ENCODE measurements at regions not wholly inside any gene's neighbourhood (a gene's known extent, or its start where the extent isn't known, plus 50 kb on each side); places are given as distances from the start of the nearest gene placed in this dataset.

DNA sequence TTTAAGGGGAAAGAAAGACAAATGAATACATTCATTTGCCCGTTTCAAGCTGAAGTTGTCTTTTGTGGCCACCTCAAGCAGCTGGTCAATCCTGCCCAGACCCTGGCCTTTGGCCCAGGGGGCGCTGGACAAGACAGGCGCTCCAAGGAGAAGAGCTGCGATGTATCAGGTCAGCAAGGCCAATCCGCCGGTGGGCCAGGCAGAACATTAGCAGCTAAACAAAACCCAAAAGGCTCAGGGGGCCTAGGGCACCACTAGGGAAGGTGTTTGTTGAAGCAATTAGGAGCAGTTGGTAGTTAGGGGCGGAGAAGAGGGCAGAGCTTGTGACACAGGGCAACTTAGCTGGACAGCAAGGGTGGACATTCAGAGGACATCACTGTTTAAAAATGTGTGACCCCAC, 60.8 kb upstream of the TMEM33 start:
- peaks cover 48% of the 10 kb centered on the region for H3K27me3 ChIP-seq (ENCODE audit: control insufficient read depth, insufficient read depth, low read length)
- DNase-seq (ENCODE audit: low read depth) (no peak), FAIRE-seq (no peak)
- TF ChIP-seq, protein P1, sequence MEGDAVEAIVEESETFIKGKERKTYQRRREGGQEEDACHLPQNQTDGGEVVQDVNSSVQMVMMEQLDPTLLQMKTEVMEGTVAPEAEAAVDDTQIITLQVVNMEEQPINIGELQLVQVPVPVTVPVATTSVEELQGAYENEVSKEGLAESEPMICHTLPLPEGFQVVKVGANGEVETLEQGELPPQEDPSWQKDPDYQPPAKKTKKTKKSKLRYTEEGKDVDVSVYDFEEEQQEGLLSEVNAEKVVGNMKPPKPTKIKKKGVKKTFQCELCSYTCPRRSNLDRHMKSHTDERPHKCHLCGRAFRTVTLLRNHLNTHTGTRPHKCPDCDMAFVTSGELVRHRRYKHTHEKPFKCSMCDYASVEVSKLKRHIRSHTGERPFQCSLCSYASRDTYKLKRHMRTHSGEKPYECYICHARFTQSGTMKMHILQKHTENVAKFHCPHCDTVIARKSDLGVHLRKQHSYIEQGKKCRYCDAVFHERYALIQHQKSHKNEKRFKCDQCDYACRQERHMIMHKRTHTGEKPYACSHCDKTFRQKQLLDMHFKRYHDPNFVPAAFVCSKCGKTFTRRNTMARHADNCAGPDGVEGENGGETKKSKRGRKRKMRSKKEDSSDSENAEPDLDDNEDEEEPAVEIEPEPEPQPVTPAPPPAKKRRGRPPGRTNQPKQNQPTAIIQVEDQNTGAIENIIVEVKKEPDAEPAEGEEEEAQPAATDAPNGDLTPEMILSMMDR (IDR thresholded peaks at IDR 0.05; ENCODE audit: insufficient read depth, low read length, severe bottlenecking) = no peak
- H3K36me3 ChIP-seq (ENCODE audit: control insufficient read depth, insufficient read depth, low read length) = no peaks in the 10 kb centered on the region
- no peak overlapping the region for H3K4me3 ChIP-seq (ENCODE audit: low read depth, low read length)

DNA sequence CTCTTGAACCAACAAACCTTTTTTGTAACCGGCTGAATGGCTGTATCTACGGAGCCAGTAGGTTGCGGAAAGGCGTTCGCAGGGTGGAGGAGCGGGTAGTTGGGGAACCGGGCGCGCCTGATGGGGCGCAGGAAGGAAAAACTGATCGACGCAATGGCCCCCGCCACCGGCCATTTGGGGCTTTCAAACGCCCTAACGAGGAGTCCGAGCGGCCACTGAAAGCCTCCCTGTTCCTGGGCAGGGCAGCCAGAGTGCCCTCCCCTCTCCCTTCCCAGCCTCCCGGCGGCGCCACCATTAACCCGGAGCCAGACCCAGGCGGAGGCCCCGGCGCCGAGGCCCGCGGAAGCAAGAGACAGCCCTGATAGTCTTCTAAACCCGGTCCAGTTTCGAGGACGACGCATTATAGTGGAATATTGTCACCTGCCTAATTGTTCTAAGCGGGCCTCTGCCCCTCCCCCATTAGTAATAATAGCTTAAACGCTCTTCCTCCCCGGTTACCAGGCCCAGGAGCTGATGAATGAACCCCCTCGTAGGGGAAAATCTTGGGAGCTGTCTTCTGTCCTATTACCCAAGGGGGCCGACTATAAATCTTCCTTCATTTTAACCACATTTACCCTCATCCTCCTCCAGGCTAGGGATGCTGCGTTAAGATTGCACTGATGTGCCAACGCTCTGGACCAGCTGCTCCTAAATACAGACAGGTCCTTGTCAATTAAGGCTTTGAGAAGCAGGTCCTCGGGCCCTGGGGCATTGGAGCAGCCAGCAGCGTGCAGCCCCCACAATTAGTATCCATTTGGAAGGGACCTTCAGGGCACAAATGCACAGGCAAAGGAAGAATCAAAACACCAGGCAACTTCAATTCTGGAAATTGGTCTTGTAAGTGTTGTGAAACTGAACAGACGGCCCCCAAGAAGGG, 61.6 kb upstream of the TMEM33 start:
- no peak overlapping the region for H3K4me3 ChIP-seq (ENCODE audit: low read depth, low read length)
- DNase-seq (ENCODE audit: low read depth) = no peak
- no peak for FAIRE-seq
- peaks cover 41% of the 10 kb centered on the region for H3K27me3 ChIP-seq (ENCODE audit: control insufficient read depth, insufficient read depth, low read length)
- H3K36me3 ChIP-seq (ENCODE audit: control insufficient read depth, insufficient read depth, low read length) = no peaks in the 10 kb centered on the region
- TF ChIP-seq, protein P1 (IDR thresholded peaks at IDR 0.05; ENCODE audit: insufficient read depth, low read length, severe bottlenecking) = no peak

GRCh38 chr4:41870035-41870434, 65.2 kb upstream of the TMEM33 start:
- H3K4me3 ChIP-seq (ENCODE audit: low read depth, low read length) = no peak overlapping the region
- DNase-seq (ENCODE audit: low read depth) (no peak), FAIRE-seq (no peak)
- no peaks in the 10 kb centered on the region for H3K36me3 ChIP-seq (ENCODE audit: control insufficient read depth, insufficient read depth, low read length)
- peaks cover 46% of the 10 kb centered on the region for H3K27me3 ChIP-seq (ENCODE audit: control insufficient read depth, insufficient read depth, low read length)
- TF ChIP-seq, protein P1 (IDR thresholded peaks at IDR 0.05; ENCODE audit: insufficient read depth, low read length, severe bottlenecking) = no peak

GRCh38 chr4:41866799-41867677, 68.2 kb upstream of the TMEM33 start:
- no peak overlapping the region for H3K4me3 ChIP-seq (ENCODE audit: low read depth, low read length)
- H3K27me3 ChIP-seq (ENCODE audit: control insufficient read depth, insufficient read depth, low read length) = peaks cover 36% of the 10 kb centered on the region
- TF ChIP-seq, protein P1 (IDR thresholded peaks at IDR 0.05; ENCODE audit: insufficient read depth, low read length, severe bottlenecking) = no peak
- FAIRE-seq (no peak), DNase-seq (ENCODE audit: low read depth) (no peak)
- no peaks in the 10 kb centered on the region for H3K36me3 ChIP-seq (ENCODE audit: control insufficient read depth, insufficient read depth, low read length)

DNA sequence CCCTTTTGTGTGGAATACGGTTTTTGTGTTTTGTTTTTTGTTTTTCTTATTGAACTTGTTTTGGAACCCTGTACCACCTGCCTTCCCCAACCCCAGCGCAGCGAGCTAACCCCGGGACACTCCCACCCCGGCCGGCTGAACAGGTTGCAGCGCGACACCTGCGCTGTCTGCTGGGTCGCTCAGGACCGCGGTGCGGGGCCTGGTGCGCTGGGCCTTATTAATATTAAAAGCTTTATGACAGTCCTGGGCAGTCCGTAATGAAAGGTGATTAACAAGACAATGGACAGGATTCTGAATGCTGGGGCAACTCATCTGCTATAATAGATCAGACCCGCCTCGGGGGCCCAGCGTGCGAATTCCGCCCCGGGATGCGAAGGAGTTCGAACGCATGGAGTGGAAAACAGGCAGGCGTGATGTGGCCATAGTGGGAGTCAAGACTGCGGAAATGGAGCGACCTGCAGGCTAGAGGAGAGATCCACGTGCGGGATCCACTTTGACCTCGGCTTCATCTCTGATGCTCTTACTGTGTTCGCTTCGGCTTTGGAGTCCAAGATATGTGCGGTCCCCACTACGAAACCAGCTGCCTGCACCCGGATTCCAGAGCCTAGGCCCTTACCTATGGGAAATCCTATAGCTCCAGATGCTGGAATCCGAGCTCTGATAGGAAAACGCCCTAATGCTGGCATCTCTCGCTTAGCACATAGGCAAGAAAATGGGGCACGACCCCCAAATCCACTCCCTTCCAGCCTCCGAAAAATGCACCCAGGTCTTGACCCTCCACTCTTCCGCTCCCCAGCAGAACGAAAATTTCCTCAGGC, 69.0 kb upstream of the TMEM33 start:
- DNase-seq (ENCODE audit: low read depth) (no peak), FAIRE-seq (no peak)
- Histone ChIP-seq H3K27me3 (ENCODE audit: control insufficient read depth, insufficient read depth, low read length) (peaks cover 36% of the 10 kb centered on the region), H3K36me3 (ENCODE audit: control insufficient read depth, insufficient read depth, low read length) (no peaks in the 10 kb centered on the region), H3K4me3 (ENCODE audit: low read depth, low read length) (no peak overlapping the region)
- TF ChIP-seq, protein P1 (IDR thresholded peaks at IDR 0.05; ENCODE audit: insufficient read depth, low read length, severe bottlenecking) = no peak
